SK-N-MC (cell line): ENCODE measurements at regions not wholly inside any gene's neighbourhood (a gene's known extent, or its start where the extent isn't known, plus 50 kb on each side); places are given as distances from the start of the nearest gene placed in this dataset.

ENCODE experiments used
- DNase-seq: peaks from one replicate; pipeline ENCODE4 v3.0.0-alpha.2; 2011; ENCODE audit warnings: low read depth, low spot score
- H3K27ac ChIP-seq: fragments of 200-600 bp; sonication (generic); 2 replicates; pipeline ENCODE4 v1.5.1; 2016; ENCODE audit warnings: mixed run types
- H3K36me3 ChIP-seq: fragments of 200-600 bp; sonication (generic); 2 replicates; pipeline ENCODE4 v1.6.1; 2017; ENCODE audit warnings: antibody characterized with exemption, low read length, mixed read lengths; ENCODE audit not compliant: insufficient read depth
- H3K4me3 ChIP-seq: fragments of 200-600 bp; sonication (generic); 2 replicates; pipeline ENCODE4 v1.5.1; 2016
- H3K9ac ChIP-seq: fragments of 200-600 bp; sonication (generic); 2 replicates; pipeline ENCODE4 v1.8.0; 2017; ENCODE audit warnings: mixed run types, mixed read lengths; ENCODE audit not compliant: insufficient read length
- H3K9me3 ChIP-seq: fragments of 200-600 bp; sonication (generic); 2 replicates; pipeline ENCODE4 v1.6.1; 2017; ENCODE audit warnings: low read depth, mild to moderate bottlenecking, antibody characterized with exemption, low read length, moderate library complexity, mixed read lengths
- EZH2 ChIP-seq: fragments of 200-600 bp; sonication (generic); IDR thresholded peaks from one replicate; pipeline ENCODE4 v1.6.1; 2017; ENCODE audit warnings: antibody characterized with exemption
- FOXP2 ChIP-seq: optimal IDR thresholded peaks from 2 replicates; pipeline ENCODE3; 2011; ENCODE audit warnings: mild to moderate bottlenecking, moderate library complexity; ENCODE audit not compliant: insufficient read depth; ENCODE audit errors: extremely low read length, control extremely low read depth
- POLR2AphosphoS5 ChIP-seq: IDR thresholded peaks from 2 replicates; pipeline ENCODE4 v1.6.1; 2012; ENCODE audit warnings: mild to moderate bottlenecking, low read depth, low read length, borderline replicate concordance

GRCh38 chr2:60119778-60120177 is 433.7 kb downstream of the BCL11A start:
- Histone ChIP-seq H3K9ac (no peak overlapping the region), H3K27ac (no peak overlapping the region), H3K9me3 (no peaks in the 10 kb centered on the region), H3K36me3 (no peaks in the 10 kb centered on the region), H3K4me3 (no peak overlapping the region)
- no peak for TF ChIP-seq POLR2AphosphoS5
- TF ChIP-seq EZH2, result no peak
- no peak for TF ChIP-seq FOXP2
- DNase-seq, result no peak

- no peak for TF ChIP-seq FOXP2
- TF ChIP-seq EZH2, result no peak
- Histone ChIP-seq H3K9ac (no peak overlapping the region), H3K4me3 (no peak overlapping the region), H3K9me3 (no peaks in the 10 kb centered on the region), H3K27ac (no peak overlapping the region), H3K36me3 (no peaks in the 10 kb centered on the region)
- no peak for DNase-seq
Measured at GRCh38 chr2:60118917-60119316, 434.5 kb downstream of the BCL11A start.

GRCh38 chr2:60118061-60118460 is 435.4 kb downstream of the BCL11A start:
- no peak overlapping the region for H3K27ac ChIP-seq
- DNase-seq, result no peak
- TF ChIP-seq EZH2 (no peak), FOXP2 (no peak), POLR2AphosphoS5 (no peak)

GRCh38 chr2:60116161-60116875 is 437.1 kb downstream of the BCL11A start:
- no peak for DNase-seq
- Histone ChIP-seq H3K9me3 (no peaks in the 10 kb centered on the region), H3K9ac (no peak overlapping the region)

More at GRCh38 chr2:60118061-60118460, 435.4 kb downstream of the BCL11A start:
- H3K9ac ChIP-seq, result no peak overlapping the region
- H3K36me3 ChIP-seq, result no peaks in the 10 kb centered on the region
- H3K9me3 ChIP-seq, result no peaks in the 10 kb centered on the region
- no peak overlapping the region for H3K4me3 ChIP-seq

GRCh38 chr2:60109744-60110143 is 443.7 kb downstream of the BCL11A start:
- Histone ChIP-seq H3K36me3 (no peaks in the 10 kb centered on the region), H3K9ac (no peak overlapping the region), H3K9me3 (no peaks in the 10 kb centered on the region), H3K4me3 (no peak overlapping the region), H3K27ac (no peak overlapping the region)
- no peak for TF ChIP-seq POLR2AphosphoS5
- TF ChIP-seq EZH2, result no peak
- no peak for TF ChIP-seq FOXP2
- no peak for DNase-seq

More at GRCh38 chr2:60116161-60116875, 437.1 kb downstream of the BCL11A start:
- Histone ChIP-seq H3K4me3 (no peak overlapping the region), H3K27ac (no peak overlapping the region), H3K36me3 (no peaks in the 10 kb centered on the region)
- TF ChIP-seq EZH2 (no peak), POLR2AphosphoS5 (no peak), FOXP2 (no peak)

DNA sequence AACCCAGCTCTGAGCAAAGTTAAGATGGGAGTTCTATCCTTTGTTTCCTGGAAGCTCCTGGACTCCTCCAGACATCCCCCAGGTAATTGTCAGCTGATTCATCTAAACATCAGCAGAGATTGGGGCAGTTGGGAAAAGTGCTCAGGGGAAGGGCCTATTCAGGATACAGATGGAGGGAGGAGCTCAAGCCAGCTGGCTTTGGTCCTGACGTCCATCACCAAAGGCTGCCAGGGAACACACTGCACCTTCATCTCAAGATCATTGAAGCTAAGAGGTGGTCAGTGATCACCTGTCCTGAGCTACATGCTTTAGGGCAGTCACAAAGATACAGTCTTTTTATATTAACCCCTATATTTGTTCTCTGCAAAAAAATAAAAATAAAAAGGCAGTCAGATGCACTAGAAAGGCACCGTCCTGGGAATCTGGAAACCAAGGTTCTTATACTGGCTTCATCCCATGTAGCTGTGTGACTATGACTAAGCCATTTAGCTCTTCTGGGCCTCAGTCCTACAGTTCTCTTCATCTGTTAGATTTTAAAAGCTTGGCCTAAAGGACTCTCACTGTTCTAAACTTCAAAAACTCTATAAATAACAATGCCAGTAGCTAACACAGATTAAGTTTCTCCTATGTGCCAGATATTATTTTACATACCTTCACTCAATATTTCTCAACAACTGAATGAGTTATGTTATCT is 446.5 kb downstream of the BCL11A start:
- no peak for TF ChIP-seq EZH2
- TF ChIP-seq POLR2AphosphoS5, result no peak
- TF ChIP-seq FOXP2, result no peak
- Histone ChIP-seq H3K27ac (no peak overlapping the region), H3K4me3 (no peak overlapping the region), H3K9me3 (no peaks in the 10 kb centered on the region), H3K9ac (no peak overlapping the region), H3K36me3 (no peaks in the 10 kb centered on the region)
- no peak for DNase-seq

DNA sequence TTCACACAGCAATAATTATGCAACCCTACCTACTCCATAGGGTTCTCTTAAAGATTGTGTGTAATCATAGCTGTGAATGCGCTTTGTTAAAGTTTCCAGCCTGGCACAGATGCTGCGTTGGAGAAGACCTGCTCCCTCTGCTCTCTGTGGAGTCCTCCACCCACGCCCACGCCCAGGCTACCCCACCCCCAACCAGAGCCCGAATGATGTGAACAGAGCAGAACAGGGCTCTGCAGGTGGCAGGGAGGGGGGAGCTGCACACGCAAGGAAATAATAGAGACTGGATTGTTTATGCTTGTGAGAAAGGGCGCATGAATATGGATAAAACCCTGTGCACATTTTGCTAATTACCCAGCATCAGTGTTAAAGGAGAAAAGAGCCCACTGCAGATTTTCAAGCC is 447.5 kb downstream of the BCL11A start:
- Histone ChIP-seq H3K4me3 (no peak overlapping the region), H3K9ac (no peak overlapping the region), H3K27ac (no peak overlapping the region), H3K9me3 (no peaks in the 10 kb centered on the region), H3K36me3 (no peaks in the 10 kb centered on the region)
- no peak for TF ChIP-seq POLR2AphosphoS5
- no peak for TF ChIP-seq EZH2
- TF ChIP-seq FOXP2, result no peak
- DNase-seq, result no peak

- no peak overlapping the region for H3K27ac ChIP-seq
- no peaks in the 10 kb centered on the region for H3K9me3 ChIP-seq
- no peak for DNase-seq
- no peak overlapping the region for H3K4me3 ChIP-seq
- no peaks in the 10 kb centered on the region for H3K36me3 ChIP-seq
- H3K9ac ChIP-seq, result no peak overlapping the region
- TF ChIP-seq POLR2AphosphoS5 (no peak), FOXP2 (no peak), EZH2 (no peak)
Measured at GRCh38 chr2:60104514-60105505, 448.6 kb downstream of the BCL11A start.
